ENCODE measurements at regions not wholly inside any gene's neighbourhood (a gene's known extent, or its start where the extent isn't known, plus 50 kb on each side); places are given as distances from the start of the nearest gene placed in this dataset.
"Not testable (repeated sequence)": the region's sequence is repeated elsewhere in the genome, so short reads cannot be mapped to it uniquely, and the experiment has no call there.

- DNase-seq: peak; percentile 64
Measured at GRCh38 chr18:10121786-10122515, 208.1 kb downstream of the VAPA start.

- DNase-seq: no peak
Measured at GRCh38 chr18:10122988-10123950, 209.5 kb downstream of the VAPA start.

DNA sequence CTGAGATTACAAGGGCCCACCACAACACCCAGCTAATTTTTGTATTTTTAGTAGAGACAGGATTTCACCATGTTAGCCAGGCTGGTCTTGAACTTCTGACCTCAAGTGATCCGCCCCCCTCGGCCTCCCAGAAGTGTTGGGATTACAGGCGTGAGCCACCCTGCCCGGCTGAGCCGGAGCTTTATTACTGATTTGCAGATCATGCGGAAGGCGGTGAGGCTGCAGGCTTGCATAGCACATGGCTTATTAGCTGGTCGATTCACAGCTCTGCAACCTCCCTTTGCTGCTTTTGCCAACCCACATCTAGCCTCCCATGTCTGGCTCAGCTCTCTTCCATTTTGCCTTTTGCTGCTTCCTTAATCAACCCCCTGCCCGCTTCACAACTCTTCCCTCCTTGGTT, 210.3 kb downstream of the VAPA start:
- no peak for DNase-seq

DNA sequence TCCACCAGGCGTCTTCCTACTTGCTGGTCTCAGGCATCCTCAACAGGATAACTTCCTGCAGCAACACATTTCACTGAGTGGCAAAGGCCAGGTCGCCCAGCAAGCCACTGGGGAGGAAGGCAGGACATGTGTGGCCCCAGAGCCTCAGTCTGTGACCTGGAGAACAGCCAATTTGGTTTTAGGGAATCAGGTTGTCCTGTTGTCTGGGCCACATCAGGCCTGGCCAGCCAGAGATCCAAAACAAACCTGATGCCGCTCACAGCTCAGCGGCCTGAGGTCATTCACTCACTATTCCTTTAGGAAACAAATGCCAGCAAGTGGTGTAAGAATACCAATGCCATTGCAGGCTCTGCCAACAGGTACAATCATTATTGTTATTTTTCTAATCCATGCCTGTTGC, 210.7 kb downstream of the VAPA start:
- no peak for DNase-seq

GRCh38 chr18:10124967-10125366, 211.2 kb downstream of the VAPA start:
- DNase-seq: no peak

DNA sequence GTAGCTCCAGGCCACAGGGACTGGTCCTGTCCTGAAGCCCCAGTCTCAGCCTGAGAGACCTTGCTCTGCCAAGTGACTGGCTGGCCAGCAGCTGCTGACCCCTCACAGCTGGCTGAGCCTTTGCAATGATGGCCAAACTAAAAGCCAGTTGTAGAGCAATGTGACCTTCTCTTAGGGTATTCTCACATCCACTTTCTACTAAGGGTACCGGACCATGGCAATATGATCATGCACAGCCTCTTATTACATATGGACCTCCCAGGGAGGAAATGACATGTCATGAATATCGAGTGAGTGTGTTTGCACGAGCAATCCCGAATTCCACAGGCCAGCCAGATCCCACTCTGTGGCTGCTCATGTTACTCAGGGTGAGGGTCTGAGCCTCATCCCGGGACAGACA, 213.9 kb downstream of the VAPA start:
- no peak for DNase-seq

- DNase-seq: no peak
Measured at GRCh38 chr18:10128921-10129501, 215.2 kb downstream of the VAPA start.

DNA sequence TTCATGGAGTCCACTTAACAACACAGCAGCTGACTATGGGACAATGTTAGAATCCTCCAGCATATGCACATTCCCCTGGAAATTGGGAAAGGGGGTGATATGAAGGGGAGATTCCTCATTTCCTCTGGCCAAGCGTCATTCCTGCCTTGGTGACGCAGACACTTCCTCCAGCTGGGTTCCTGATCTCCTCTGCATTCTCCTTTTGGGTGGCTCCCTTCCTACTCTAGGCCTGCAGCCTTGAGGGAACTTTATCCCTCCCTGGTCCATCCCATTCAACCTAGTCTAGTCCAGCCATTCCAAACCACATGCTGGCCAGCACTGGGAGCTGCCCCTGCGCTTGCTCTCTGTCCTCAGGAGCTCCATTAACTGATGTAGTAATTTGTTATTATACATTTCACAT, 216.8 kb downstream of the VAPA start:
- DNase-seq: no peak

DNA sequence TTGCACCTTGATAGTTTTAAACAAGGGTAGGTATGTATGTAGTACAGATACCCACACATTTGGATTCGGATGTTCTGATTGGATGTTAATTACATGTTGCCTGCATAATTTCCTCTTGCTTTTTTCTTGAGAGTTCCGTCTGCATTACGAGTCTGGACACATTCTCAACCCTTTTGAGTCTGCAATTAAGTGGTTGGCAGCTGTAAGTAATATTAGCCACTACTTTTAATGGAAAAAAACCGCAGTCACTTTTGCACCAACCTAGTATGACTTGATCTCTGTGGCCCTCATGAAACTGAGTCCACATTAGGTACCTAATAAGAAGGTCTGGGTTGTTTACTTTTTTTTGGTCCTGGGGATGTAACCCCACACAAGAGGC, 217.3 kb downstream of the VAPA start:
- no peak for DNase-seq

DNA sequence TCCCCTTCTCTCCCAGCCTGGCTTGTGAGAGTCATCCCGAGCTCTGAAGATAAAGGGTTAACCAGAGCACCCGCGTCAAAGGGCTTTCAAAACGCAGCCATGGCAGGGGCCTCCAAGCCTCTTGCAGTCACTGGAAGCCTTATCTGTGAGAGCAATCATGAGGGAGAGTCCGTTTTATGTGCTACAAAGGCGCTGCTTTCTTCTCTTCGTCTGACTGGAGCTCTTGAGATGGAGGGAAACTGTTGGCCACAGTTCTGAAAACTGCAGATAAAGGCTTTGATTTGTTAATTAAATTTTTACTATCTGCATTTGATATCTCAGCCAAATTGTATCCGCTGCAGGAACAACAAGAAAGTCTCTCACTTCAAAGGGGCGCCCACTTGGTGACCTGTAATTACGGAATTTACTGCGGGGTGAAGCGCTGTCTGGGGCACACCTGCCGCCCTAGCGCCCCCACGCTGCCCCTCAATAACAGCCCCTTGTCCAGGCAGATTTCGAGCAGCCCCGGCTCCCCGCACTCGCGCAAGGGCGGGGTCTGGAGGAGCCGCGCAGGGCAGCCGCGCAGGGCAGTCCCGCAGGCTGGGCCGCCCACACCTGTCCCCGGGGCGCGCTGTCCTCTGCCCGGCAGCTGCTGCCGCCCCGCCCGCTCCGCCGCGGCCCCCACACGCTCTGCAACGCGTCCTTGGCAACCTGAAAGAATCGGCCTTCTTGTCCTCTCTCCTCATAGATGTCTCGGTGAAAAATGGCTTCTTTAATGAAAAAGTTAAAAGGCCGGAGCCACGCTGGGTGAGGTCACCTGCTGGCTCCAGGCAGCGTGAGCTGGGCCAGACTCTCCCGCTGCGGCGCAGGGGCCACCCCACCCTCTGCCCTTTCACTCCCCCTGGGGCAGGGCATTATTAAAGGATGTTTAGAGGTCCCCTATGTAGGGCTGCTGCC, 217.9 kb downstream of the VAPA start:
- no peak for DNase-seq

GRCh38 chr18:10133516-10133915, 219.7 kb downstream of the VAPA start:
- no peak for DNase-seq

DNA sequence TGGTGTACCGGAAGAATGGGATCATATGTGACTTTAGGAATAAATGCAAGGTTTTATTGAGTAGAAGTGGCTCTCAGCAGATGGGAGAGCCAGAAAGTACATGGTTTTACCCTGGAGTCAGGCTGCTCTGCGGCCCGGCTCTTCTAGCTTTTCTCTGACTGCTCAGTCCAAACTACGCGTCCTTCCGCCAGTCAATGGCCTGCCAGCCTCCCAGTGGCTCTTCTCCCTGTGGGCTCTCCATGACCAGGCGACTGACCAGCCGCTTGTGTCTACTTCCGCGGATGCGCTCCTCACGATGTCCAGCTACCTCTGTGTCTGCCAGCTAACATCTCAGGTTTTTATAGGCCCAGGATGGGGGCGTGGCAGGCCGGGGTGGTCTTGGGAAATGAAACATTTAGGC, 220.4 kb downstream of the VAPA start:
- no peak for DNase-seq

GRCh38 chr18:10134749-10135148, 220.9 kb downstream of the VAPA start:
- not testable (repeated sequence) for DNase-seq

- DNase-seq: no peak
Measured at GRCh38 chr18:10135302-10135926, 221.6 kb downstream of the VAPA start.

DNA sequence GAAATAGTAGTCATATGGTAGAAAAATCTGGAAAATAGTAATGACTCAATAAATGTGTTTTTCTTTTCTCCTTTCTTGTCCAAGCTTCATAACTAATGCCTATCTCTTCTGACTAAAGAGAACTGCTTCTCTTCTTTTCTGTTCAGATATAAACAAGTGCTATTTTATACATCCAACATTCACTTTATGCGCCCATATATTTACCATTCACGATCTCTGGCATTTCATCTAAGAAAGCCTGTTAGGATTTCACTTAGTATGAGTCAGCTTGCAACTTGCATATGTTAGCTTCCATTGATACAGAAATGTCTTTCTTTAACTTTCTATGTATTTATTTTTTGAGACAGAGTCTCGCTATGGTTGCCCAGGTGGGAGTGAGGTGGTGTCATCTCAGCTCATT, 224.9 kb downstream of the VAPA start:
- DNase-seq: no peak

DNA sequence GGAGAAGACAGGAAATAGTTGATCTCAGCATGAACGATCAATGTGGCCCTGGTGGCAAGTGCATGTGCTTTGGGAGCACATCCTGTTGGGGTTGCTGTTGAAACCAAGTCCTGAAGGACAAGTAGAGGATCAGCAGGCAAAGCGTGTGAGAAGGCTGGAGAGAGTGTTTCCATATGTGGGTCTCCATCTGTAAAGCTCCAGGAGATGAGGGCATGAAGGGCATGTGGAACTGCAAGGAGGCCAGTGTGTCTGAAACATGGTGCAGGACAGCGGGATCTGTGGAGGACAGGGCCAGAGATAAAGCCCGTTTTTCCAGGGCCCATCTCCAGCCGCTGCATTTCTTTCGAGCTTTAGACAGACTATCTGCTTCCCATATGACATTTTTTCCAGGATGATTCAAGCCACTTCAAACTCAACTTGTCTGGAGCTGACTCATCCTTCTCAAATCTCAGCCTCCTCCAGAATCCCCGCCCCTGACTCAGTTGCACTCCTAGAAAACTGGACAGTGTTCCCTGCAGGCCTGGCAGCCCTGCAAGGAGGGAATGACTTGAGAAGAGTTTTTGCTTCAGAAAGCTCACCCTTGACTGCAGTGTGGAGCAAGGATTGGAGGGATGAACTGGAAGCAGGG, 226.1 kb downstream of the VAPA start:
- DNase-seq: no peak

GRCh38 chr18:10140461-10141282, 226.9 kb downstream of the VAPA start:
- DNase-seq: no peak

DNA sequence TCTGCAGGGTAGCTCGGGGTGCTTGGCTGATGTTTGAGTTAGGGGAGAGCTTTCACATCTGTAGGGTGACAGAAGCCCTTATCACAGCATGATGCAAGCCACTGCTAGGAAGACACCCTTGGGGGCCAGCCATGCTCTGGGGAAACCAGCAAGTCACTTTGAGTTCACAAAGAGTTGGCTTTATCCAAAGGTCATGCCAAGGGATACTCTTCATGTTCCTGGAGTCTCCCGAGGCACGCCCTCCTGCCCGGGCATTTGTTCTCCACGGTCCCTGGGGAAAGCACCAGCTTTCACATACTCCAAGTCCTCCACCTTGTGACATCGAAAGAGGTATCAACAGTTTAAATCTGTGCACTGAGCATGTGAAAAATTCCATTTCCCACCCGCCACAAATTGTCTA, 227.7 kb downstream of the VAPA start:
- no peak for DNase-seq

- DNase-seq: no peak
Measured at GRCh38 chr18:10142056-10142455, 228.2 kb downstream of the VAPA start.

GRCh38 chr18:10142496-10143160, 228.8 kb downstream of the VAPA start:
- peak; percentile 75 for DNase-seq
